Mucosa of descending colon (tissue), 3 donors: ENCODE measurements at regions not wholly inside any gene's neighbourhood (a gene's known extent, or its start where the extent isn't known, plus 50 kb on each side); places are given as distances from the start of the nearest gene placed in this dataset.

Experiments used
- ATAC-seq: fragments of 200-7000 bp; cut with Tn5 transposase; one replicate; pipeline ENCODE4 v1.9.1; 2020; ENCODE audit warnings: mild to moderate bottlenecking, moderate library complexity
- DNase-seq, 3 donors: peaks; one replicate each; pipeline ENCODE4 v3.0.0-alpha.2; 2020
- H3K36me3 ChIP-seq: fragments of 200-600 bp; one replicate; pipeline ENCODE4 v1.8.0; 2021; ENCODE audit warnings: low read depth, mild to moderate bottlenecking
- H3K4me1 ChIP-seq: fragments of 200-600 bp; one replicate; pipeline ENCODE4 v1.8.0; 2021; ENCODE audit warnings: low read depth, mild to moderate bottlenecking
- H3K4me3 ChIP-seq: fragments of 200-600 bp; one replicate; pipeline ENCODE4 v1.8.0; 2021; ENCODE audit warnings: mild to moderate bottlenecking
- H3K9me3 ChIP-seq: fragments of 200-600 bp; one replicate; pipeline ENCODE4 v1.8.0; 2021; ENCODE audit warnings: mild to moderate bottlenecking
- CTCF ChIP-seq: fragments of 200-600 bp; IDR thresholded peaks from one replicate; pipeline ENCODE4 v1.8.0; 2022; ENCODE audit warnings: antibody characterized with exemption, mild to moderate bottlenecking
- intact Hi-C, 2 donors: fragments of 100-400 bp; cut with DNase I in 1 of 2; cut with micrococcal nuclease in 1 of 2; formaldehyde crosslinking; loops; one replicate each; pipeline versions ENCODE4 v1.11.0 to v1.11.1; 2022; cut with DNase I, micrococcal nuclease
- donor health status: DM: no; HTN: no; CAD: no; lungs with moderate emphysema.
- donor health status: DM: no; HTN: no; CAD: no.
- donor health status: DM: no; HTN: yes; CAD: no.

- no peak for TF ChIP-seq CTCF
- H3K36me3 ChIP-seq: no peaks in the 10 kb centered on the region
- DNase-seq (no peak), ATAC-seq (no peak)
- intact Hi-C loops: no loop called here
- H3K9me3 ChIP-seq: no peaks in the 10 kb centered on the region
- no peaks in the 10 kb centered on the region for H3K4me1 ChIP-seq
- H3K4me3 ChIP-seq: no peak overlapping the region
These were observed 1064.3 kb upstream of the EPHA6 start for GRCh38 chr3:95750097-95750496.

GRCh38 chr3:95751509-95751908 lies 1062.9 kb upstream of the EPHA6 start:
- intact Hi-C loops: no loop called here
- DNase-seq: no peak
- no peak for TF ChIP-seq CTCF
- Histone ChIP-seq H3K4me1 (no peaks in the 10 kb centered on the region), H3K36me3 (no peaks in the 10 kb centered on the region), H3K4me3 (no peak overlapping the region), H3K9me3 (no peaks in the 10 kb centered on the region)
- ATAC-seq: no peak

DNA sequence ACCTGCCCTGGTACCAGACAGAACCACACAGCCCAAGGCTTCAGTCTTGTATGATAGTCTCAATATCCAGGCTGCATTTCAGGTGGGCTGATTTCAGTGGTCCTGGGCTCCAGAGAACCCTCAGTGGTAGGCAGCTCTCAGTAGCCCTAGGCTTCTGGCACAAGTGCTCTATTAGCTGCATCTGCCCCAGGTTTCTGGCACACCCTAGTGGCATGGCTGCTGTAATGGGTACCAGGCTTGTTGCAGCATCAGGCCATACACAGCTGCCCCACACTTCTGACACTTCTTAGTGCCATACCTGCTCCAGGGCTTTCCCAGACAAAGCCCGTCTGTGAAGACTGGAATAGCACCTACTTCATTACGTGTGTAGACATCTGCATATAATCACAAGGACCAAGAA lies 1062.2 kb upstream of the EPHA6 start:
- Histone ChIP-seq H3K4me1 (no peaks in the 10 kb centered on the region), H3K9me3 (no peaks in the 10 kb centered on the region), H3K36me3 (no peaks in the 10 kb centered on the region), H3K4me3 (no peak overlapping the region)
- ATAC-seq (no peak), DNase-seq (peak in 1 of 3 donors; percentile 4)
- intact Hi-C loops: no loop called here
- no peak for TF ChIP-seq CTCF

DNA sequence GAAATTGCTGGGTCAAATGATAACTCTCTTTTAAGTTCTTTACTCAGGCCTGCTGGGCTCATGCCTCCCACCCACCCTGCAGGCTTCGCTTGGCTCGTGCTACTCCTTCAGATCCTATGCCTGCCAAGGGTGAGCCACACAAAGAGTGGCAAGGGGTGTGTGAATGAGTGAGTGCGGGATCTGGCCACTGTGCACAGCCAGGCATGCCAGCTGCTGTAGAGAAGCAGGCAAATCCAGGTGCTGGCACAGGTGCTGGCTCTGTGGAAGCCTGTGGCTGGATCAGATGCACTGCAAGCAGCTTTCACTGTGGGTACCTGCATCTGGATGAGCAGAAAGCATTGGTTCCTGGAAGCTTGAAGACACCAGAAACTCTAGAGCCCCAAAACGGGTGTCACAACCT lies 1055.7 kb upstream of the EPHA6 start:
- Histone ChIP-seq H3K36me3 (no peaks in the 10 kb centered on the region), H3K4me3 (no peak overlapping the region), H3K4me1 (no peaks in the 10 kb centered on the region), H3K9me3 (no peaks in the 10 kb centered on the region)
- ATAC-seq (no peak), DNase-seq (peak in 1 of 3 donors; percentile 19)
- no peak for TF ChIP-seq CTCF
- intact Hi-C loops: no loop called here

- no peak for TF ChIP-seq CTCF
- Histone ChIP-seq H3K36me3 (no peaks in the 10 kb centered on the region), H3K4me3 (no peak overlapping the region), H3K9me3 (no peaks in the 10 kb centered on the region), H3K4me1 (no peaks in the 10 kb centered on the region)
- intact Hi-C loops: no loop called here
- ATAC-seq (no peak), DNase-seq (peak in 1 of 3 donors; percentile 19)
These were observed 1054.6 kb upstream of the EPHA6 start for GRCh38 chr3:95759614-95760301.
